ENCODE measurements at regions not wholly inside any gene's neighbourhood (a gene's known extent, or its start where the extent isn't known, plus 50 kb on each side); places are given as distances from the start of the nearest gene placed in this dataset.

GRCh38 chr4:55005910-55006309, 119.5 kb downstream of the KDR start:
- H4K5ac ChIP-seq (ENCODE audit: low read depth, low read length), result no peak overlapping the region
- ChIA-PET POLR2A (ENCODE audit: unreplicated experiment) (no interaction called here), CTCF (no interaction called here)
- TF ChIP-seq RCOR1 (IDR thresholded peaks at IDR 0.05; ENCODE audit: insufficient replicate concordance, low read length), result no peak
- TF ChIP-seq MXI1 (IDR thresholded peaks at IDR 0.05; ENCODE audit: borderline replicate concordance, low read depth, low read length), result no peak
- TF ChIP-seq ELK1 (IDR thresholded peaks at IDR 0.05; ENCODE audit: borderline replicate concordance, low read depth, low read length), result no peak
- TF ChIP-seq FOS (IDR thresholded peaks at IDR 0.05; ENCODE audit: low read depth, low read length), result no peak
- TF ChIP-seq NFE2L2 (IDR thresholded peaks at IDR 0.05; ENCODE audit: low read depth, low read length), result no peak
- no peak for TF ChIP-seq SMC3 (IDR thresholded peaks at IDR 0.05; ENCODE audit: low read depth, low read length)
- no peak for TF ChIP-seq POLR2A (IDR thresholded peaks at IDR 0.05; ENCODE audit: low read depth, low read length)
- no peak for TF ChIP-seq CEBPB (IDR thresholded peaks at IDR 0.05; ENCODE audit: low read depth, low read length)
- no peak for TF ChIP-seq BHLHE40 (IDR thresholded peaks at IDR 0.05; ENCODE audit: low read depth, low read length)
- no peak for TF ChIP-seq USF2 (IDR thresholded peaks at IDR 0.05; ENCODE audit: low read depth, low read length)
- no peak for TF ChIP-seq RFX5 (IDR thresholded peaks at IDR 0.05; ENCODE audit: low read depth, low read length)
- no peak for TF ChIP-seq CTCF (conservative IDR thresholded peaks at IDR 0.05; ENCODE audit: low read depth, low read length)
- TF ChIP-seq MAFK (IDR thresholded peaks at IDR 0.05; ENCODE audit: low read depth, low read length), result no peak
- TF ChIP-seq RAD21 (IDR thresholded peaks at IDR 0.05; ENCODE audit: low read length), result no peak
- H3K27ac ChIP-seq (ENCODE audit: insufficient read depth, low read length), result no peak overlapping the region
- no peak overlapping the region for H2BK120ac ChIP-seq (ENCODE audit: low read depth, low read length)
- in situ Hi-C loops (cut with MboI; ENCODE audit: low sequenced_read_pairs), result loop anchor here (25.0 kb wide), 1 partner anchor 556 kb away; no protein-coding TSS in a partner anchor
- no peak overlapping the region for H2AFZ ChIP-seq (replicated peaks; ENCODE audit: low read length, poor library complexity)
- H3K9me1 ChIP-seq (ENCODE audit: insufficient read depth, low read length), result no peaks in the 10 kb centered on the region
- no peak overlapping the region for H2AK9ac ChIP-seq (replicated peaks; ENCODE audit: low read depth, low read length, poor library complexity)
- DNase-seq (no peak), ATAC-seq (ENCODE audit: low read depth) (no peak)
- H3K18ac ChIP-seq (ENCODE audit: low read depth, low read length), result no peak overlapping the region
- H3K4me1 ChIP-seq (ENCODE audit: control insufficient read depth, insufficient read depth, low read length), result no peaks in the 10 kb centered on the region
- no peak overlapping the region for H4K91ac ChIP-seq (ENCODE audit: insufficient read depth, low read depth, low read length)
- peaks cover 2% of the 10 kb centered on the region; the same call in 1 of the 2 replicates for H3K27me3 ChIP-seq (ENCODE audit: control insufficient read depth, insufficient read depth, low read length)
- H3K36me3 ChIP-seq (ENCODE audit: control insufficient read depth, insufficient read depth, low read length), result no peaks in the 10 kb centered on the region
- no peak overlapping the region for H3K4ac ChIP-seq (ENCODE audit: low read depth, low read length)
- no peaks in the 10 kb centered on the region for H3K79me1 ChIP-seq (ENCODE audit: low read depth in 1 of 2, low read length in 2 of 2)
- H3K9me3 ChIP-seq (ENCODE audit: control insufficient read depth, insufficient read depth, low read length), result no peaks in the 10 kb centered on the region
- H3K9ac ChIP-seq (ENCODE audit: low read depth, low read length), result no peak overlapping the region
- H3K23ac ChIP-seq (ENCODE audit: low read depth, low read length), result no peak overlapping the region
- H3K14ac ChIP-seq (replicated peaks; ENCODE audit: low read depth, low read length), result no peak overlapping the region
- no peak overlapping the region for H2BK15ac ChIP-seq (ENCODE audit: low read depth, low read length)
- H3K4me2 ChIP-seq (ENCODE audit: low read depth, low read length), result no peak overlapping the region
- no CpG with 5 or more reads among the region's 2 CpGs for WGBS, 2 experiments (ENCODE audit: extremely low coverage in 2 of 2, insufficient read length in 1 of 2)
- H2BK20ac ChIP-seq (ENCODE audit: low read depth, low read length), result no peak overlapping the region
- no peak overlapping the region for H3K56ac ChIP-seq (ENCODE audit: extremely low read depth, insufficient read depth, low read length)
- H2BK5ac ChIP-seq (ENCODE audit: low read depth, low read length, poor library complexity, severe bottlenecking), result no peak overlapping the region
- no peak overlapping the region for H2AK5ac ChIP-seq (ENCODE audit: low read depth, low read length)
- no peak overlapping the region for H3K4me3 ChIP-seq (ENCODE audit: insufficient read depth, low read depth, low read length)
- intact Hi-C loops (cut with micrococcal nuclease), result no loop called here
- H4K20me1 ChIP-seq (ENCODE audit: insufficient read depth, low read length), result no peaks in the 10 kb centered on the region
- dilution Hi-C loops (cut with HindIII; ENCODE audit: low sequenced_read_pairs, unreplicated experiment), result no loop called here
- BruUV-seq (replicated peaks), result no TSS peak
- no peak overlapping the region for H4K8ac ChIP-seq (ENCODE audit: low read depth in 2 of 2, low read length in 2 of 2)

Data from IMR-90 (cell line).